HCT116 (cell line): ENCODE measurements at regions not wholly inside any gene's neighbourhood (a gene's known extent, or its start where the extent isn't known, plus 50 kb on each side); places are given as distances from the start of the nearest gene placed in this dataset.

Experiments used
- ATAC-seq: fragments of 200-7000 bp; cut with Tn5 transposase; 2 replicates; pipeline ENCODE4 v1.9.1; 2020; ENCODE audit warnings: mild to moderate bottlenecking, moderate library complexity
- BruUV-seq: library from RNA; stranded (reverse); fragments of 400-500 nt; replicated peaks from 2 replicates; lab custom pipeline; 2021; lab: Mats Ljungman, UMichigan
- CTCF ChIA-PET: fragments of 300-600 bp; sonication (Branson Sonifier 250); formaldehyde crosslinking; loops from one replicate; lab custom pipeline; 2021; ENCODE audit warnings: antibody characterized with exemption; lab: Charles Lee
- POLR2A ChIA-PET: fragments of 300-600, 350-600 bp; sonication (Branson Sonifier 250); formaldehyde crosslinking; loops from one replicate; lab custom pipeline; 2021; ENCODE audit warnings: antibody characterized with exemption; lab: Charles Lee
- RAD21 ChIA-PET, 2 experiments: fragments of 300-600 bp; sonication (Branson Sonifier 250); formaldehyde crosslinking; loops; one replicate each; lab custom pipeline; 2023; ENCODE audit warnings: low total read pairs in 2 of 2; ENCODE audit not compliant: uncharacterized antibody in 2 of 2, unreplicated experiment in 2 of 2, low non-redundant PET in 1 of 2; lab: Charles Lee
- DNase-seq: peaks from one replicate; pipeline ENCODE4 v3.0.0-alpha.2; 2010; ENCODE audit warnings: low read depth, low spot score
- H2AFZ ChIP-seq: fragments of 200-600 bp; shearing (Covaris generic), sonication (generic); 2 replicates; pipeline ENCODE4 v1.6.1; 2017; ENCODE audit warnings: low read depth, mixed run types, mixed read lengths, antibody characterized with exemption, low read length; ENCODE audit not compliant: poor library complexity, severe bottlenecking
- H3K27ac ChIP-seq: 2 replicates; pipeline ENCODE4 v1.5.1; 2012; ENCODE audit warnings: low read depth, low read length
- H3K27me3 ChIP-seq: fragments of 200-600 bp; sonication (generic); 2 replicates; pipeline ENCODE4 v1.6.1; 2016; ENCODE audit warnings: mixed run types, low read length, mixed read lengths; ENCODE audit not compliant: insufficient read depth
- H3K36me3 ChIP-seq, 2 experiments: fragments of 200-500 bp in 1 of 2; fragments of 200-600 bp in 1 of 2; sonication (Bioruptor generic) in 1 of 2; sonication (generic) in 1 of 2; 2 replicates each; pipeline versions ENCODE4 v1.5.1 to v1.6.1; 2014 to 2016; ENCODE audit warnings: low read length in 2 of 2, inconsistent platforms in 1 of 2, mixed read lengths in 1 of 2, mixed run types in 1 of 2; ENCODE audit not compliant: insufficient read depth in 2 of 2, control insufficient read depth in 1 of 2
- H3K4me1 ChIP-seq, 2 experiments: fragments of 200-600 bp in 1 of 2; sonication (generic) in 1 of 2; 2 replicates each; pipeline versions ENCODE4 v1.5.1 to v1.6.1; 2012 to 2017; ENCODE audit warnings: low read length in 2 of 2, inconsistent platforms in 1 of 2, mild to moderate bottlenecking in 1 of 2, mixed read lengths in 1 of 2, mixed run types in 1 of 2, moderate library complexity in 1 of 2; ENCODE audit not compliant: insufficient read depth in 2 of 2, control insufficient read depth in 1 of 2
- H3K4me2 ChIP-seq: fragments of 200-600 bp; sonication (generic); 2 replicates; pipeline ENCODE4 v1.6.1; 2017; ENCODE audit warnings: mixed run types, low read length, mixed read lengths
- H3K4me3 ChIP-seq, 2 experiments: fragments of 200-600 bp in 1 of 2; sonication (generic) in 1 of 2; replicated peaks in 1 of 2; 2 replicates each; pipeline ENCODE4 v1.5.1; 2011 to 2016; ENCODE audit warnings: low read length in 2 of 2, control low read depth in 1 of 2, low read depth in 1 of 2, mild to moderate bottlenecking in 1 of 2, mixed read lengths in 1 of 2, mixed run types in 1 of 2
- H3K79me2 ChIP-seq: fragments of 200-600 bp; sonication (generic); 2 replicates; pipeline ENCODE4 v1.6.1; 2017; ENCODE audit warnings: mild to moderate bottlenecking, mixed run types, low read length, moderate library complexity, mixed read lengths; ENCODE audit not compliant: insufficient read depth
- H3K9ac ChIP-seq: fragments of 200-600 bp; sonication (generic); 2 replicates; pipeline ENCODE4 v1.6.1; 2016; ENCODE audit warnings: low read length, mixed read lengths
- H3K9me2 ChIP-seq: fragments of 200-600 bp; sonication (generic), shearing (Covaris generic); 2 replicates; pipeline ENCODE4 v1.6.1; 2017; ENCODE audit warnings: mixed run types, mild to moderate bottlenecking, moderate library complexity; ENCODE audit not compliant: insufficient read depth
- H3K9me3 ChIP-seq, 2 experiments: fragments of 200-500 bp in 1 of 2; fragments of 200-600 bp in 1 of 2; sonication (Bioruptor generic) in 1 of 2; sonication (generic) in 1 of 2; 2 replicates each; pipeline ENCODE4 v1.6.1; 2014 to 2017; ENCODE audit warnings: low read length in 2 of 2, mixed read lengths in 2 of 2, inconsistent platforms in 1 of 2, low read depth in 1 of 2, mild to moderate bottlenecking in 1 of 2, mixed run types in 1 of 2, moderate library complexity in 1 of 2; ENCODE audit not compliant: control insufficient read depth in 1 of 2, insufficient read depth in 1 of 2
- H4K20me1 ChIP-seq: fragments of 200-600 bp; sonication (generic), shearing (Covaris generic); 2 replicates; pipeline ENCODE4 v1.6.1; 2017; ENCODE audit warnings: mixed run types, mild to moderate bottlenecking, moderate library complexity; ENCODE audit not compliant: insufficient read depth
- FOSL1 ChIP-seq: IDR thresholded peaks from 2 replicates; pipeline ENCODE4 v1.6.1; 2012; ENCODE audit warnings: low read depth
- POLR2AphosphoS5 ChIP-seq: IDR thresholded peaks from 2 replicates; pipeline ENCODE4 v1.6.1; 2011; ENCODE audit warnings: mild to moderate bottlenecking, low read depth, low read length, moderate library complexity
- intact Hi-C: fragments of 100-400 bp; cut with micrococcal nuclease; formaldehyde crosslinking; loops from 2 replicates; pipeline ENCODE4 v1.10.0; 2022
- TF ChIP-seq, protein P1 (sequence below), 3 experiments: fragments of 200-600 bp in 1 of 3; sonication (generic) in 1 of 3; IDR thresholded peaks in 2 of 3; conservative IDR thresholded peaks in 1 of 3; 2 replicates each; pipeline ENCODE4 v1.5.1; 2012 to 2017; ENCODE audit warnings: low read depth in 2 of 3, low read length in 2 of 3, antibody characterized with exemption in 1 of 3, borderline replicate concordance in 1 of 3, control low read depth in 1 of 3, mild to moderate bottlenecking in 1 of 3, mixed read lengths in 1 of 3, mixed run types in 1 of 3, moderate library complexity in 1 of 3; ENCODE audit not compliant: insufficient read depth in 1 of 3
- TF ChIP-seq, protein P2 (sequence below): IDR thresholded peaks from 2 replicates; pipeline ENCODE4 v1.6.1; 2012; ENCODE audit warnings: low read depth
- TF ChIP-seq, protein P3 (sequence below): IDR thresholded peaks from 2 replicates; pipeline ENCODE4 v1.6.1; 2012

DNA sequence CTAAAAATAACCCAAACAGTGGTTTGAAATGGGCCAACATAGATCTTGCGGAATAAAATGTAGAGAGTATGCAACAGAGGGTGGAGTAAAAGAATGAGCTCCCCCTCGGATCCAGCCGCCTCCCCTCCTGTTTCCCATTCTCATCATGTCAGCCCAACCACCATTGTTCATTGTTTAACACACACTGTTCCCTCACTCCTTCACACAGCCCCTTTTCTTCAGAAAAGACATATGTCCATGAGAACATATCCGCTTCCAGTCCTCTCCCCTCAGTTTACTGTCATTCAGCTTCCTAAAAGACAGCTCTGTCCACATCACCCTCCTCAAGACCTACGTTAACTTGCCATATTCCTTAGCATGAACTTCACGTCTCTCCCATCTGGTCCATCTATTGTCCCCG is 62.9 kb upstream of the SERTAD2 start:
- Histone ChIP-seq H3K27ac (no peak overlapping the region), H3K79me2 (peaks cover 14% of the 10 kb centered on the region), H3K4me1 (no peaks in the 10 kb centered on the region), H3K9me2 (no peaks in the 10 kb centered on the region; the same call in 1 of the 2 replicates), H4K20me1 (no peaks in the 10 kb centered on the region), H3K4me2 (no peak overlapping the region), H3K9me3 (no peaks in the 10 kb centered on the region), H3K4me3 (no peak overlapping the region), H2AFZ (no peak overlapping the region), H3K27me3 (no peaks in the 10 kb centered on the region)
- ChIA-PET POLR2A (no interaction called here), RAD21 (no interaction called here), CTCF (no interaction called here)
- ATAC-seq (no peak), DNase-seq (no peak)
- intact Hi-C loops, result no loop called here
- TF ChIP-seq, protein P1, sequence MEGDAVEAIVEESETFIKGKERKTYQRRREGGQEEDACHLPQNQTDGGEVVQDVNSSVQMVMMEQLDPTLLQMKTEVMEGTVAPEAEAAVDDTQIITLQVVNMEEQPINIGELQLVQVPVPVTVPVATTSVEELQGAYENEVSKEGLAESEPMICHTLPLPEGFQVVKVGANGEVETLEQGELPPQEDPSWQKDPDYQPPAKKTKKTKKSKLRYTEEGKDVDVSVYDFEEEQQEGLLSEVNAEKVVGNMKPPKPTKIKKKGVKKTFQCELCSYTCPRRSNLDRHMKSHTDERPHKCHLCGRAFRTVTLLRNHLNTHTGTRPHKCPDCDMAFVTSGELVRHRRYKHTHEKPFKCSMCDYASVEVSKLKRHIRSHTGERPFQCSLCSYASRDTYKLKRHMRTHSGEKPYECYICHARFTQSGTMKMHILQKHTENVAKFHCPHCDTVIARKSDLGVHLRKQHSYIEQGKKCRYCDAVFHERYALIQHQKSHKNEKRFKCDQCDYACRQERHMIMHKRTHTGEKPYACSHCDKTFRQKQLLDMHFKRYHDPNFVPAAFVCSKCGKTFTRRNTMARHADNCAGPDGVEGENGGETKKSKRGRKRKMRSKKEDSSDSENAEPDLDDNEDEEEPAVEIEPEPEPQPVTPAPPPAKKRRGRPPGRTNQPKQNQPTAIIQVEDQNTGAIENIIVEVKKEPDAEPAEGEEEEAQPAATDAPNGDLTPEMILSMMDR (IDR thresholded peaks at IDR 0.05 in 2 of 3, conservative IDR thresholded peaks at IDR 0.05 in 1 of 3; ENCODE audit: borderline replicate concordance in 1 of 3, insufficient read depth in 1 of 3, low read depth in 2 of 3, low read length in 2 of 3), result no peak
- TF ChIP-seq POLR2AphosphoS5 (no peak), FOSL1 (no peak)
- TF ChIP-seq, protein P2, sequence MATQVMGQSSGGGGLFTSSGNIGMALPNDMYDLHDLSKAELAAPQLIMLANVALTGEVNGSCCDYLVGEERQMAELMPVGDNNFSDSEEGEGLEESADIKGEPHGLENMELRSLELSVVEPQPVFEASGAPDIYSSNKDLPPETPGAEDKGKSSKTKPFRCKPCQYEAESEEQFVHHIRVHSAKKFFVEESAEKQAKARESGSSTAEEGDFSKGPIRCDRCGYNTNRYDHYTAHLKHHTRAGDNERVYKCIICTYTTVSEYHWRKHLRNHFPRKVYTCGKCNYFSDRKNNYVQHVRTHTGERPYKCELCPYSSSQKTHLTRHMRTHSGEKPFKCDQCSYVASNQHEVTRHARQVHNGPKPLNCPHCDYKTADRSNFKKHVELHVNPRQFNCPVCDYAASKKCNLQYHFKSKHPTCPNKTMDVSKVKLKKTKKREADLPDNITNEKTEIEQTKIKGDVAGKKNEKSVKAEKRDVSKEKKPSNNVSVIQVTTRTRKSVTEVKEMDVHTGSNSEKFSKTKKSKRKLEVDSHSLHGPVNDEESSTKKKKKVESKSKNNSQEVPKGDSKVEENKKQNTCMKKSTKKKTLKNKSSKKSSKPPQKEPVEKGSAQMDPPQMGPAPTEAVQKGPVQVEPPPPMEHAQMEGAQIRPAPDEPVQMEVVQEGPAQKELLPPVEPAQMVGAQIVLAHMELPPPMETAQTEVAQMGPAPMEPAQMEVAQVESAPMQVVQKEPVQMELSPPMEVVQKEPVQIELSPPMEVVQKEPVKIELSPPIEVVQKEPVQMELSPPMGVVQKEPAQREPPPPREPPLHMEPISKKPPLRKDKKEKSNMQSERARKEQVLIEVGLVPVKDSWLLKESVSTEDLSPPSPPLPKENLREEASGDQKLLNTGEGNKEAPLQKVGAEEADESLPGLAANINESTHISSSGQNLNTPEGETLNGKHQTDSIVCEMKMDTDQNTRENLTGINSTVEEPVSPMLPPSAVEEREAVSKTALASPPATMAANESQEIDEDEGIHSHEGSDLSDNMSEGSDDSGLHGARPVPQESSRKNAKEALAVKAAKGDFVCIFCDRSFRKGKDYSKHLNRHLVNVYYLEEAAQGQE, result no peak
- TF ChIP-seq, protein P3, sequence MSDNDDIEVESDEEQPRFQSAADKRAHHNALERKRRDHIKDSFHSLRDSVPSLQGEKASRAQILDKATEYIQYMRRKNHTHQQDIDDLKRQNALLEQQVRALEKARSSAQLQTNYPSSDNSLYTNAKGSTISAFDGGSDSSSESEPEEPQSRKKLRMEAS, result no peak
- TF ChIP-seq, all 23 proteins: peak for 0
- Histone ChIP-seq H3K36me3 (no peaks in the 10 kb centered on the region), H3K9ac (no peak overlapping the region)
- BruUV-seq, result no TSS peak
